CD14-positive monocyte (primary cell): ENCODE measurements at regions not wholly inside any gene's neighbourhood (a gene's known extent, or its start where the extent isn't known, plus 50 kb on each side); places are given as distances from the start of the nearest gene placed in this dataset.

Experiments used
- DNase-seq, 3 donors: peaks; one replicate each; pipeline ENCODE4 v3.0.0-alpha.2; 2011 to 2022
- H2AFZ ChIP-seq: 2 replicates; pipeline ENCODE4 v1.6.0; 2012; ENCODE audit warnings: mild to moderate bottlenecking, low read depth, low read length, inconsistent platforms; ENCODE audit not compliant: insufficient read depth, poor library complexity, severe bottlenecking
- H3K27ac ChIP-seq, 2 donors: 1 replicate in 1 of 2; 2 replicates in 1 of 2; pipeline ENCODE4 v1.5.1; 2012 to 2013; ENCODE audit warnings: low read length in 2 of 2, control low read depth in 1 of 2, inconsistent platforms in 1 of 2, low read depth in 1 of 2, mild to moderate bottlenecking in 1 of 2
- H3K27me3 ChIP-seq, 2 donors: one replicate each; pipeline versions ENCODE4 v1.6.0 to v1.6.1; 2011 to 2013; ENCODE audit warnings: low read length in 2 of 2; ENCODE audit not compliant: control insufficient read depth in 2 of 2, insufficient read depth in 2 of 2
- H3K36me3 ChIP-seq, 2 donors: replicated peaks in 1 of 2; 1 replicate in 1 of 2; 2 replicates in 1 of 2; pipeline versions ENCODE4 v1.5.1 to v1.6.1; 2012 to 2013; ENCODE audit warnings: low read length in 2 of 2, control low read depth in 1 of 2, inconsistent platforms in 1 of 2, mild to moderate bottlenecking in 1 of 2; ENCODE audit not compliant: insufficient read depth in 2 of 2, control insufficient read depth in 1 of 2
- H3K4me1 ChIP-seq, 2 donors: 1 replicate in 1 of 2; 2 replicates in 1 of 2; pipeline versions ENCODE4 v1.5.1 to v1.6.1; 2012 to 2013; ENCODE audit warnings: low read length in 2 of 2, control low read depth in 1 of 2, inconsistent platforms in 1 of 2, mild to moderate bottlenecking in 1 of 2, moderate library complexity in 1 of 2; ENCODE audit not compliant: insufficient read depth in 2 of 2, control insufficient read depth in 1 of 2
- H3K4me2 ChIP-seq: replicated peaks from 2 replicates; pipeline ENCODE3; 2012; ENCODE audit warnings: low read length, moderate library complexity, mild to moderate bottlenecking; ENCODE audit not compliant: poor library complexity, severe bottlenecking; ENCODE audit errors: extremely low read depth
- H3K4me3 ChIP-seq, 3 experiments: fragments of 200-600 bp in 1 of 3; sonication (generic) in 1 of 3; replicated peaks in 1 of 3; 1 replicate in 2 of 3; 2 replicates in 1 of 3; pipeline ENCODE4 v1.5.1; 2011 to 2013; ENCODE audit warnings: low read length in 3 of 3, mild to moderate bottlenecking in 3 of 3, control low read depth in 2 of 3, low read depth in 2 of 3, inconsistent platforms in 1 of 3, moderate library complexity in 1 of 3
- H3K79me2 ChIP-seq: 2 replicates; pipeline ENCODE4 v1.6.0; 2012; ENCODE audit warnings: mild to moderate bottlenecking, control low read depth, inconsistent platforms, low read length, moderate library complexity; ENCODE audit not compliant: insufficient read depth
- H3K9ac ChIP-seq: 2 replicates; pipeline ENCODE4 v1.6.0; 2017; ENCODE audit warnings: low read length, mild to moderate bottlenecking; ENCODE audit not compliant: insufficient read depth, poor library complexity, severe bottlenecking
- H3K9me3 ChIP-seq, 2 donors: replicated peaks in 1 of 2; 1 replicate in 1 of 2; 2 replicates in 1 of 2; pipeline versions ENCODE4 v1.5.1 to v1.6.1; 2012 to 2013; ENCODE audit warnings: low read length in 2 of 2, control low read depth in 1 of 2; ENCODE audit not compliant: control insufficient read depth in 1 of 2, insufficient read depth in 1 of 2
- H4K20me1 ChIP-seq: 2 replicates; pipeline ENCODE4 v1.6.0; 2012; ENCODE audit warnings: mild to moderate bottlenecking, low read length, control low read depth, moderate library complexity; ENCODE audit not compliant: insufficient read depth
- H3K27ac Mint-ChIP-seq, 7 donors: one replicate each; pipeline ENCODE4 v1.8.0; 2020; ENCODE audit warnings: mild to moderate bottlenecking in 7 of 7, mixed read lengths in 7 of 7, moderate library complexity in 6 of 7, inconsistent platforms in 2 of 7
- H3K27me3 Mint-ChIP-seq, 3 donors: one replicate each; pipeline ENCODE4 v1.8.0; 2021 to 2022; ENCODE audit warnings: low read depth in 3 of 3, mild to moderate bottlenecking in 3 of 3, mixed read lengths in 3 of 3, moderate library complexity in 3 of 3, inconsistent platforms in 1 of 3
- H3K36me3 Mint-ChIP-seq, 2 donors: one replicate each; pipeline ENCODE4 v1.8.0; 2020; ENCODE audit warnings: mixed read lengths in 2 of 2, inconsistent platforms in 1 of 2, mild to moderate bottlenecking in 1 of 2
- H3K4me1 Mint-ChIP-seq: one replicate; pipeline ENCODE4 v1.8.0; 2020; ENCODE audit warnings: mild to moderate bottlenecking, mixed read lengths
- H3K4me3 Mint-ChIP-seq, 2 donors: one replicate each; pipeline ENCODE4 v1.8.0; 2020; ENCODE audit warnings: mild to moderate bottlenecking in 2 of 2, mixed read lengths in 2 of 2, moderate library complexity in 1 of 2
- H3K9me3 Mint-ChIP-seq, 7 donors: one replicate each; pipeline ENCODE4 v1.8.0; 2020 to 2022; ENCODE audit warnings: mixed read lengths in 7 of 7, mild to moderate bottlenecking in 6 of 7, moderate library complexity in 6 of 7, inconsistent platforms in 2 of 7
- CTCF ChIP-seq: fragments of 200-600 bp; IDR thresholded peaks from one replicate; pipeline ENCODE4 v1.8.0; 2022; ENCODE audit warnings: antibody characterized with exemption, mild to moderate bottlenecking
- WGBS: methylation state at CpG from one replicate; pipeline ENCODE4 v1.1.5; 2013; ENCODE audit warnings: missing lambda C conversion rate; ENCODE audit not compliant: insufficient coverage; 5-methylcytosine and 5-hydroxymethylcytosine counted together
- intact Hi-C, 2 donors: fragments of 100-400 bp; cut with micrococcal nuclease; formaldehyde crosslinking; loops; one replicate each; pipeline versions ENCODE4 v1.15.0 to v1.15.1; 2023

- peaks cover 0 to 4% (median 0%) of the 10 kb centered on the region in 7 donors for H3K9me3 Mint-ChIP-seq
- H3K4me3 Mint-ChIP-seq = no peak overlapping the region
- no peaks in the 10 kb centered on the region for H3K4me1 ChIP-seq
- no peaks in the 10 kb centered on the region for H4K20me1 ChIP-seq
- no peak for TF ChIP-seq CTCF
- peaks cover 0 to 1% (median 0%) of the 10 kb centered on the region in 3 donors for H3K27me3 Mint-ChIP-seq
- intact Hi-C loops = no loop called here
- H3K27me3 ChIP-seq = no peaks in the 10 kb centered on the region
- H3K79me2 ChIP-seq = no peaks in the 10 kb centered on the region
- H3K4me3 ChIP-seq = no peak overlapping the region
- no peaks in the 10 kb centered on the region for H3K4me1 Mint-ChIP-seq
- no peak for DNase-seq
- no peaks in the 10 kb centered on the region for H3K36me3 Mint-ChIP-seq
- no peak overlapping the region for H3K9ac ChIP-seq
- no CpG with 5 or more reads among the region's 3 CpGs for WGBS
- H3K9me3 ChIP-seq = no peaks in the 10 kb centered on the region
- H2AFZ ChIP-seq = no peak overlapping the region
- no peak overlapping the region for H3K27ac Mint-ChIP-seq
- H3K27ac ChIP-seq = no peak overlapping the region
- no peak overlapping the region for H3K4me2 ChIP-seq
- H3K36me3 ChIP-seq = no peaks in the 10 kb centered on the region
Measured at GRCh38 chr18:33918571-33918970, 306.1 kb downstream of the NOL4 start.

DNA sequence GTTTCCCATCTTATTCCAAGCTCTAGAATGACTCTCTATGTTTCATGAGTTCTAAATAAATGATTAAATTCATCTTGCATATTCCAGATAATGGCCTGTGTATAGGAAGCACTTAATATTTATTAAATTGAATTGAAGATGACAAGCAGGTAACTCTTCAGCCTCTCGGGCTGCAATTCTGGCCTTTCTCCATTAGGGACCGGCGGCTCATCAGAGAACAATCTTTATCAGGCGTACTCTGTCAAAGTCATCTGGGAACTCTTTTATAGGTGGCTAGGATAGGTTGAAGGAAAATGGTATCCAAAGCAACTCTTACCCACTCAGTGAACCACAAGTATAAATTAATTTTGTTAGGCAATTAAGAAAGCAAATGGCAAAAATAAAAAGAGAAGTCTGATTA, 308.5 kb downstream of the NOL4 start:
- no peak for DNase-seq
- H2AFZ ChIP-seq = no peak overlapping the region
- no peak overlapping the region for H3K27ac ChIP-seq
- no peak overlapping the region for H3K4me3 ChIP-seq
- Mint-ChIP-seq H3K27me3 (peaks cover 0 to 1% (median 0%) of the 10 kb centered on the region in 3 donors), H3K4me1 (no peaks in the 10 kb centered on the region), H3K9me3 (peaks cover 0 to 4% (median under 1%) of the 10 kb centered on the region in 7 donors), H3K36me3 (no peaks in the 10 kb centered on the region), H3K4me3 (no peak overlapping the region), H3K27ac (no peak overlapping the region)
- H3K27me3 ChIP-seq = no peaks in the 10 kb centered on the region
- no peaks in the 10 kb centered on the region for H3K9me3 ChIP-seq
- no peaks in the 10 kb centered on the region for H4K20me1 ChIP-seq
- no CpG with 5 or more reads among the region's 4 CpGs for WGBS
- H3K4me2 ChIP-seq = no peak overlapping the region
- intact Hi-C loops = no loop called here
- no peaks in the 10 kb centered on the region for H3K36me3 ChIP-seq
- no peaks in the 10 kb centered on the region for H3K4me1 ChIP-seq
- TF ChIP-seq CTCF = no peak
- H3K9ac ChIP-seq = no peak overlapping the region
- H3K79me2 ChIP-seq = no peaks in the 10 kb centered on the region
